GM12878 (cell line): ENCODE measurements at regions not wholly inside any gene's neighbourhood (a gene's known extent, or its start where the extent isn't known, plus 50 kb on each side); places are given as distances from the start of the nearest gene placed in this dataset.

Experiments used
- ATAC-seq: fragments of 200-7000 bp; cut with Tn5 transposase; 3 replicates; pipeline ENCODE4 v1.9.1; 2020; ENCODE audit warnings: mild to moderate bottlenecking, moderate library complexity
- BruUV-seq: library from RNA; stranded (reverse); fragments of 400-500 nt; replicated peaks from 2 replicates; lab custom pipeline; 2021; lab: Mats Ljungman, UMichigan
- CTCF ChIA-PET: fragments of 300-600 bp; sonication (Branson Sonifier 250); formaldehyde crosslinking; extraction: SDS; loops from one replicate; lab custom pipeline; 2021; ENCODE audit warnings: inconsistent platforms; lab: Yijun Ruan, JAX
- POLR2A ChIA-PET: fragments of 350-600 bp; formaldehyde crosslinking; extraction: SDS; loops from one replicate; lab custom pipeline; 2021; ENCODE audit warnings: inconsistent platforms; lab: Charles Lee
- RAD21 ChIA-PET: fragments of 300-600 bp; sonication (Branson Sonifier 250); formaldehyde crosslinking; loops from one replicate; lab custom pipeline; 2023; ENCODE audit warnings: antibody characterized with exemption; ENCODE audit not compliant: unreplicated experiment; lab: Charles Lee
- SMC1A ChIA-PET: fragments of 300-600 bp; sonication (Branson Sonifier 250); formaldehyde crosslinking; loops from one replicate; lab custom pipeline; 2023; ENCODE audit not compliant: unreplicated experiment, uncharacterized antibody; lab: Charles Lee
- DNase-seq: peaks from one replicate; pipeline ENCODE4 v3.0.0-alpha.2; 2011; ENCODE audit warnings: low read depth, low spot score
- FAIRE-seq: peaks from 3 replicates; lab custom pipeline; 2011; peaks lifted over from hg19 to GRCh38; lab: Jason Lieb, UNC
- H2AFZ ChIP-seq: 2 replicates; pipeline ENCODE4 v1.6.0; 2011; ENCODE audit warnings: low read depth, low read length, control low read depth; ENCODE audit not compliant: control insufficient read depth
- H3K27ac ChIP-seq: 2 replicates; pipeline ENCODE4 v1.5.1; 2011; ENCODE audit warnings: control low read depth; ENCODE audit not compliant: control insufficient read depth, insufficient read depth
- H3K27me3 ChIP-seq, 2 experiments: replicated peaks in 1 of 2; 2 replicates each; pipeline versions ENCODE4 v1.6.0 to v1.6.1; 2011; ENCODE audit warnings: low read length in 1 of 2; ENCODE audit not compliant: control insufficient read depth in 2 of 2, insufficient read depth in 2 of 2
- H3K36me3 ChIP-seq, 2 experiments: 2 replicates each; pipeline ENCODE4 v1.5.1; 2011; ENCODE audit warnings: low read length in 1 of 2; ENCODE audit not compliant: control insufficient read depth in 2 of 2, insufficient read depth in 2 of 2
- H3K4me1 ChIP-seq: 2 replicates; pipeline ENCODE4 v1.6.1; 2011; ENCODE audit warnings: mild to moderate bottlenecking, low read length, moderate library complexity, mixed read lengths; ENCODE audit not compliant: control insufficient read depth, insufficient read depth
- H3K4me2 ChIP-seq: 2 replicates; pipeline ENCODE4 v1.6.0; 2011; ENCODE audit warnings: control low read depth; ENCODE audit not compliant: control insufficient read depth, insufficient read depth
- H3K4me3 ChIP-seq: fragments of 200-600 bp; sonication (generic); 2 replicates; pipeline ENCODE4 v1.5.1; 2016
- H3K79me2 ChIP-seq: 2 replicates; pipeline ENCODE4 v1.6.0; 2011; ENCODE audit warnings: low read length; ENCODE audit not compliant: control insufficient read depth, insufficient read depth
- H3K9ac ChIP-seq: 2 replicates; pipeline ENCODE4 v1.8.0; 2011; ENCODE audit warnings: low read length, control low read depth, mixed read lengths; ENCODE audit not compliant: control insufficient read depth, insufficient read depth
- H3K9me3 ChIP-seq: replicated peaks from 3 replicates; pipeline ENCODE4 v1.5.1; 2011; ENCODE audit warnings: mild to moderate bottlenecking, low read length; ENCODE audit not compliant: control insufficient read depth, insufficient read depth
- H4K20me1 ChIP-seq: 2 replicates; pipeline ENCODE4 v1.6.0; 2011; ENCODE audit not compliant: control insufficient read depth, insufficient read depth
- CBX3 ChIP-seq: fragments of 200-600 bp; sonication (generic); IDR thresholded peaks from 2 replicates; pipeline ENCODE4 v1.6.1; 2016; ENCODE audit warnings: low read depth, borderline replicate concordance
- CBX5 ChIP-seq: sonication (generic); IDR thresholded peaks from 2 replicates; pipeline ENCODE4 v1.6.1; 2016; ENCODE audit warnings: low read depth, moderate library complexity, mild to moderate bottlenecking, inconsistent platforms
- FOXM1 ChIP-seq: IDR thresholded peaks from 2 replicates; pipeline ENCODE4 v1.6.1; 2012; ENCODE audit warnings: low read depth, mild to moderate bottlenecking, inconsistent platforms, low read length, moderate library complexity
- IKZF1 ChIP-seq: fragments of 450-650 bp; conservative IDR thresholded peaks from 2 replicates; pipeline ENCODE4 v1.6.1; 2017; ENCODE audit warnings: antibody characterized with exemption, mild to moderate bottlenecking
- NFIC ChIP-seq: IDR thresholded peaks from 2 replicates; pipeline ENCODE4 v1.6.1; 2012; ENCODE audit warnings: low read depth, mild to moderate bottlenecking, inconsistent platforms, low read length, moderate library complexity
- PAX8 ChIP-seq: fragments of 450-650 bp; IDR thresholded peaks from 2 replicates; pipeline ENCODE4 v1.6.1; 2017; ENCODE audit warnings: mild to moderate bottlenecking, moderate library complexity
- RAD21 ChIP-seq: IDR thresholded peaks from 2 replicates; pipeline ENCODE4 v1.6.1; 2011; ENCODE audit warnings: mild to moderate bottlenecking, low read depth, low read length, moderate library complexity; ENCODE audit not compliant: insufficient read depth
- RUNX3 ChIP-seq: IDR thresholded peaks from 2 replicates; pipeline ENCODE4 v1.6.1; 2012; ENCODE audit warnings: low read length, inconsistent platforms
- TBL1XR1 ChIP-seq: IDR thresholded peaks from 2 replicates; pipeline ENCODE4 v1.6.1; 2012; ENCODE audit warnings: low read depth, low read length, improper control_type of control experiment
- ZNF217 ChIP-seq: fragments of 450-650 bp; IDR thresholded peaks from 2 replicates; pipeline ENCODE4 v1.6.1; 2017; ENCODE audit warnings: antibody characterized with exemption, mild to moderate bottlenecking
- in situ Hi-C: fragments of 300-500 bp; cut with MboI; formaldehyde crosslinking; loops from 9 replicates; pipeline ENCODE4 v1.14.3; 2018; ENCODE audit warnings: mixed read lengths
- intact Hi-C: fragments of 100-400 bp; cut with micrococcal nuclease; formaldehyde crosslinking; loops from one replicate; pipeline ENCODE4 v1.14.2; 2022; ENCODE audit not compliant: unreplicated experiment
- TF ChIP-seq, protein P1 (sequence below): IDR thresholded peaks from 2 replicates; pipeline ENCODE4 v1.6.1; 2011; ENCODE audit warnings: low read depth, low read length, improper control_type of control experiment, borderline replicate concordance
- TF ChIP-seq, protein P2 (sequence below): IDR thresholded peaks from 2 replicates; pipeline ENCODE4 v1.6.1; 2012; ENCODE audit warnings: improper control_type of control experiment, low read depth, low read length; ENCODE audit not compliant: insufficient replicate concordance

DNA sequence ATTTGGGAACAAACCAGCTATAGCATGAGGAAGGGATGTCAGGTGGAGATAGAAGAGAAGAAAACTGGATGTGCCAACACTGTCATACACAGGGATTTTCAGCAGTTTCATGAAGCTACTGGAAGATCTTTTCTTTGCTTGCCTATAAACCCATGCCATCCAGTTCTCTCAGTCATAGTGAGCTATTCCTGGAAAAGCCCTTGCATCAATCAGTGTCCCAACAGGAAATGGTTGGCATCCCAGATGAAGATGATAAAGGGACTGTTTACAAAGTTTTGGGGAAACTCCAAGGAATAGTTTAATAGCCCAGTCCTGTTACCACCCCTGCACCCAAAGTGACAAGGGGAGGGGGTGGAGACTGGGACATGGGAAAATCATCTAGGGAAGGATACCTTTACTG is 58.5 kb upstream of the ARGLU1 start:
- SMC1A ChIA-PET, result no interaction called here
- BruUV-seq, result no TSS peak

More for the DNA sequence above, 58.5 kb upstream of the ARGLU1 start:
- TF ChIP-seq, protein P1, sequence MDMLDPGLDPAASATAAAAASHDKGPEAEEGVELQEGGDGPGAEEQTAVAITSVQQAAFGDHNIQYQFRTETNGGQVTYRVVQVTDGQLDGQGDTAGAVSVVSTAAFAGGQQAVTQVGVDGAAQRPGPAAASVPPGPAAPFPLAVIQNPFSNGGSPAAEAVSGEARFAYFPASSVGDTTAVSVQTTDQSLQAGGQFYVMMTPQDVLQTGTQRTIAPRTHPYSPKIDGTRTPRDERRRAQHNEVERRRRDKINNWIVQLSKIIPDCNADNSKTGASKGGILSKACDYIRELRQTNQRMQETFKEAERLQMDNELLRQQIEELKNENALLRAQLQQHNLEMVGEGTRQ, result no peak
- TF ChIP-seq ZNF217 (no peak), CBX3 (no peak), CBX5 (no peak), NFIC (no peak), RAD21 (no peak), TBL1XR1 (no peak), PAX8 (no peak), IKZF1 (no peak), RUNX3 (no peak), FOXM1 (no peak)
- TF ChIP-seq, protein P2, sequence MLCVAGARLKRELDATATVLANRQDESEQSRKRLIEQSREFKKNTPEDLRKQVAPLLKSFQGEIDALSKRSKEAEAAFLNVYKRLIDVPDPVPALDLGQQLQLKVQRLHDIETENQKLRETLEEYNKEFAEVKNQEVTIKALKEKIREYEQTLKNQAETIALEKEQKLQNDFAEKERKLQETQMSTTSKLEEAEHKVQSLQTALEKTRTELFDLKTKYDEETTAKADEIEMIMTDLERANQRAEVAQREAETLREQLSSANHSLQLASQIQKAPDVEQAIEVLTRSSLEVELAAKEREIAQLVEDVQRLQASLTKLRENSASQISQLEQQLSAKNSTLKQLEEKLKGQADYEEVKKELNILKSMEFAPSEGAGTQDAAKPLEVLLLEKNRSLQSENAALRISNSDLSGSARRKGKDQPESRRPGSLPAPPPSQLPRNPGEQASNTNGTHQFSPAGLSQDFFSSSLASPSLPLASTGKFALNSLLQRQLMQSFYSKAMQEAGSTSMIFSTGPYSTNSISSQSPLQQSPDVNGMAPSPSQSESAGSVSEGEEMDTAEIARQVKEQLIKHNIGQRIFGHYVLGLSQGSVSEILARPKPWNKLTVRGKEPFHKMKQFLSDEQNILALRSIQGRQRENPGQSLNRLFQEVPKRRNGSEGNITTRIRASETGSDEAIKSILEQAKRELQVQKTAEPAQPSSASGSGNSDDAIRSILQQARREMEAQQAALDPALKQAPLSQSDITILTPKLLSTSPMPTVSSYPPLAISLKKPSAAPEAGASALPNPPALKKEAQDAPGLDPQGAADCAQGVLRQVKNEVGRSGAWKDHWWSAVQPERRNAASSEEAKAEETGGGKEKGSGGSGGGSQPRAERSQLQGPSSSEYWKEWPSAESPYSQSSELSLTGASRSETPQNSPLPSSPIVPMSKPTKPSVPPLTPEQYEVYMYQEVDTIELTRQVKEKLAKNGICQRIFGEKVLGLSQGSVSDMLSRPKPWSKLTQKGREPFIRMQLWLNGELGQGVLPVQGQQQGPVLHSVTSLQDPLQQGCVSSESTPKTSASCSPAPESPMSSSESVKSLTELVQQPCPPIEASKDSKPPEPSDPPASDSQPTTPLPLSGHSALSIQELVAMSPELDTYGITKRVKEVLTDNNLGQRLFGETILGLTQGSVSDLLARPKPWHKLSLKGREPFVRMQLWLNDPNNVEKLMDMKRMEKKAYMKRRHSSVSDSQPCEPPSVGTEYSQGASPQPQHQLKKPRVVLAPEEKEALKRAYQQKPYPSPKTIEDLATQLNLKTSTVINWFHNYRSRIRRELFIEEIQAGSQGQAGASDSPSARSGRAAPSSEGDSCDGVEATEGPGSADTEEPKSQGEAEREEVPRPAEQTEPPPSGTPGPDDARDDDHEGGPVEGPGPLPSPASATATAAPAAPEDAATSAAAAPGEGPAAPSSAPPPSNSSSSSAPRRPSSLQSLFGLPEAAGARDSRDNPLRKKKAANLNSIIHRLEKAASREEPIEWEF, result no peak
- Histone ChIP-seq H4K20me1 (no peaks in the 10 kb centered on the region), H3K4me3 (no peak overlapping the region), H3K4me2 (no peak overlapping the region), H3K79me2 (no peaks in the 10 kb centered on the region), H2AFZ (no peak overlapping the region), H3K9me3 (no peaks in the 10 kb centered on the region), H3K27me3 (no peaks in the 10 kb centered on the region; a peak in 1 of 4 replicates), H3K27ac (no peak overlapping the region), H3K9ac (no peak overlapping the region), H3K4me1 (no peaks in the 10 kb centered on the region), H3K36me3 (no peaks in the 10 kb centered on the region)
- intact Hi-C loops (no loop called here), in situ Hi-C loops (no loop called here)
- ChIA-PET RAD21 (no interaction called here), CTCF (interaction anchor here (0.7 to 1.2 kb wide), 2 partner anchors 27 to 487 kb away, joined by 3 read pairs; no protein-coding TSS in a partner anchor), POLR2A (no interaction called here)
- ATAC-seq (no peak), DNase-seq (no peak), FAIRE-seq (no peak)
